HepG2 (cell line): ENCODE measurements at regions not wholly inside any gene's neighbourhood (a gene's known extent, or its start where the extent isn't known, plus 50 kb on each side); places are given as distances from the start of the nearest gene placed in this dataset.

Experiments used
- ATAC-seq: fragments of 200-7000 bp; cut with Tn5 transposase; 3 replicates; pipeline ENCODE4 v1.9.1; 2020; ENCODE audit warnings: mild to moderate bottlenecking, moderate library complexity
- BruUV-seq: library from RNA; stranded (reverse); fragments of 400-500 nt; replicated peaks from 2 replicates; lab custom pipeline; 2021; lab: Mats Ljungman, UMichigan
- CTCF ChIA-PET: fragments of 300-600 bp; formaldehyde crosslinking; extraction: SDS; loops from one replicate; lab custom pipeline; 2021; ENCODE audit warnings: low total read pairs, inconsistent platforms, low intra/inter-chr PET ratio; lab: Yijun Ruan, JAX
- POLR2A ChIA-PET: fragments of 350-600 bp; sonication (Branson Sonifier 250); formaldehyde crosslinking; loops from one replicate; lab custom pipeline; 2020; ENCODE audit warnings: antibody characterized with exemption, inconsistent platforms; lab: Yijun Ruan, JAX
- DNase-seq: peaks from one replicate; pipeline ENCODE4 v3.0.0-alpha.2; 2015; ENCODE audit warnings: low spot score
- FAIRE-seq: peaks from 3 replicates; lab custom pipeline; 2011; peaks lifted over from hg19 to GRCh38; lab: Jason Lieb, UNC
- H2AFZ ChIP-seq: one replicate; pipeline ENCODE4 v1.6.1; 2011; ENCODE audit warnings: low read length, inconsistent platforms
- H3K27ac ChIP-seq: fragments of 300-600 bp; 3 replicates; pipeline ENCODE4 v1.8.0; 2011; ENCODE audit warnings: mixed run types, mild to moderate bottlenecking, mixed read lengths, low read length, inconsistent platforms; ENCODE audit not compliant: insufficient read depth; ENCODE audit errors: extremely low read length
- H3K27me3 ChIP-seq, 2 experiments: fragments of 200-600 bp in 1 of 2; 2 replicates in 1 of 2; 3 replicates in 1 of 2; pipeline versions ENCODE4 v1.6.0 to v1.8.0; 2011; ENCODE audit warnings: low read length in 2 of 2, mild to moderate bottlenecking in 2 of 2, moderate library complexity in 2 of 2, inconsistent platforms in 1 of 2; ENCODE audit not compliant: insufficient read depth in 2 of 2, control insufficient read depth in 1 of 2
- H3K36me3 ChIP-seq, 2 experiments: fragments of 200-600 bp in 1 of 2; replicated peaks in 1 of 2; 2 replicates in 1 of 2; 3 replicates in 1 of 2; pipeline versions ENCODE4 v1.5.1 to v1.8.0; 2011; ENCODE audit warnings: low read length in 2 of 2, inconsistent platforms in 1 of 2; ENCODE audit not compliant: insufficient read depth in 2 of 2, control insufficient read depth in 1 of 2
- H3K4me1 ChIP-seq: 2 replicates; pipeline ENCODE4 v1.5.1; 2012; ENCODE audit warnings: low read length, inconsistent platforms; ENCODE audit not compliant: insufficient read depth
- H3K4me2 ChIP-seq: 2 replicates; pipeline ENCODE4 v1.6.0; 2011; ENCODE audit warnings: low read depth, low read length, inconsistent platforms
- H3K4me3 ChIP-seq, 3 experiments: fragments of 200-600 bp in 1 of 3; sonication (generic), shearing (Covaris generic) in 1 of 3; replicated peaks in 1 of 3; 2 replicates each; pipeline ENCODE4 v1.5.1; 2011 to 2016; ENCODE audit warnings: low read length in 3 of 3, inconsistent platforms in 2 of 3, low read depth in 2 of 3, mild to moderate bottlenecking in 2 of 3, control low read depth in 1 of 3, mixed read lengths in 1 of 3; ENCODE audit not compliant: insufficient read depth in 1 of 3
- H3K79me2 ChIP-seq: one replicate; pipeline ENCODE4 v1.6.1; 2011; ENCODE audit warnings: low read length, inconsistent platforms; ENCODE audit not compliant: insufficient read depth
- H3K9ac ChIP-seq: 2 replicates; pipeline ENCODE4 v1.6.0; 2011; ENCODE audit warnings: mild to moderate bottlenecking, low read depth, low read length, inconsistent platforms; ENCODE audit not compliant: insufficient read depth
- H3K9me3 ChIP-seq: 2 replicates; pipeline ENCODE4 v1.5.1; 2012; ENCODE audit warnings: mild to moderate bottlenecking, low read length
- H4K20me1 ChIP-seq: 2 replicates; pipeline ENCODE4 v1.6.0; 2011; ENCODE audit warnings: inconsistent platforms, mild to moderate bottlenecking, low read length, moderate library complexity; ENCODE audit not compliant: insufficient read depth
- IKZF4 ChIP-seq: sonication (generic); formaldehyde crosslinking; IDR thresholded peaks from 2 replicates; pipeline ENCODE4 v1.5.1; 2020; ENCODE audit warnings: borderline replicate concordance, mild to moderate bottlenecking, low read depth, missing genetic modification reagents; ENCODE audit errors: not compliant biosample characterization
- MZF1 ChIP-seq: sonication (generic); formaldehyde crosslinking; IDR thresholded peaks from 2 replicates; pipeline ENCODE4 v1.8.1; 2023; ENCODE audit warnings: mild to moderate bottlenecking, missing genetic modification reagents, borderline replicate concordance
- NBN ChIP-seq: fragments of 450-650 bp; conservative IDR thresholded peaks from 2 replicates; pipeline ENCODE4 v1.6.1; 2017
- ZNF34 ChIP-seq: sonication (generic); formaldehyde crosslinking; IDR thresholded peaks from 2 replicates; pipeline ENCODE4 v1.4.0; 2020; ENCODE audit warnings: mild to moderate bottlenecking, missing genetic modification reagents, borderline replicate concordance
- WGBS: methylation state at CpG from one replicate; pipeline ENCODE4 v1.1.6; 2017; ENCODE audit warnings: low lambda C conversion rate; 5-methylcytosine and 5-hydroxymethylcytosine counted together
- in situ Hi-C: cut with HindIII; loops from 2 replicates; pipeline ENCODE4 v1.10.0; 2017; ENCODE audit warnings: low pct_unique_long_range_greater_than_20kb; ENCODE audit not compliant: extremely low pct_ligation_motif_present
- intact Hi-C: fragments of 100-400 bp; cut with micrococcal nuclease; formaldehyde crosslinking; loops from one replicate; pipeline ENCODE4 v1.10.0; 2022; ENCODE audit not compliant: unreplicated experiment
- TF ChIP-seq, protein P1 (sequence below): sonication (generic); formaldehyde crosslinking; IDR thresholded peaks from 2 replicates; pipeline ENCODE4 v1.4.0; 2020; ENCODE audit warnings: missing genetic modification reagents

- H3K79me2 ChIP-seq, result no peaks in the 10 kb centered on the region
- H3K9me3 ChIP-seq, result no peaks in the 10 kb centered on the region
- H3K36me3 ChIP-seq, result no peaks in the 10 kb centered on the region
- no peak overlapping the region for H3K4me2 ChIP-seq
- no peak overlapping the region for H3K9ac ChIP-seq
- H3K27me3 ChIP-seq, result no peaks in the 10 kb centered on the region
- H3K4me3 ChIP-seq, result no peak overlapping the region
- DNase-seq (no peak), ATAC-seq (no peak), FAIRE-seq (no peak)
- POLR2A ChIA-PET, result no interaction called here
- BruUV-seq, result no TSS peak
- WGBS, result 5% methylated on average over 10 of the region's 10 CpGs
- in situ Hi-C loops (no loop called here), intact Hi-C loops (no loop called here)
- H4K20me1 ChIP-seq, result no peaks in the 10 kb centered on the region
- TF ChIP-seq NBN (no peak), IKZF4 (CRISPR knock-in tag) (no peak), ZNF34 (no peak), MZF1 (no peak)
- TF ChIP-seq, protein P1, sequence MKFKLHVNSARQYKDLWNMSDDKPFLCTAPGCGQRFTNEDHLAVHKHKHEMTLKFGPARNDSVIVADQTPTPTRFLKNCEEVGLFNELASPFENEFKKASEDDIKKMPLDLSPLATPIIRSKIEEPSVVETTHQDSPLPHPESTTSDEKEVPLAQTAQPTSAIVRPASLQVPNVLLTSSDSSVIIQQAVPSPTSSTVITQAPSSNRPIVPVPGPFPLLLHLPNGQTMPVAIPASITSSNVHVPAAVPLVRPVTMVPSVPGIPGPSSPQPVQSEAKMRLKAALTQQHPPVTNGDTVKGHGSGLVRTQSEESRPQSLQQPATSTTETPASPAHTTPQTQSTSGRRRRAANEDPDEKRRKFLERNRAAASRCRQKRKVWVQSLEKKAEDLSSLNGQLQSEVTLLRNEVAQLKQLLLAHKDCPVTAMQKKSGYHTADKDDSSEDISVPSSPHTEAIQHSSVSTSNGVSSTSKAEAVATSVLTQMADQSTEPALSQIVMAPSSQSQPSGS (CRISPR knock-in tag), result no peak
- H3K27ac ChIP-seq, result no peak overlapping the region
- H2AFZ ChIP-seq, result no peak overlapping the region
- CTCF ChIA-PET, result no interaction called here
- no peaks in the 10 kb centered on the region for H3K4me1 ChIP-seq
Measured at GRCh38 chr7:21044913-21045568, 258.4 kb upstream of the SP8 start.

- no TSS peak for BruUV-seq
- Histone ChIP-seq H3K36me3 (no peaks in the 10 kb centered on the region), H3K4me1 (no peaks in the 10 kb centered on the region), H3K79me2 (no peaks in the 10 kb centered on the region), H4K20me1 (no peaks in the 10 kb centered on the region), H3K27ac (no peak overlapping the region), H3K9me3 (no peaks in the 10 kb centered on the region), H3K27me3 (no peaks in the 10 kb centered on the region), H2AFZ (no peak overlapping the region), H3K4me2 (no peak overlapping the region), H3K9ac (no peak overlapping the region), H3K4me3 (no peak overlapping the region)
- FAIRE-seq, result no peak
- in situ Hi-C loops (no loop called here), intact Hi-C loops (no loop called here)
- DNase-seq, result no peak
- TF ChIP-seq IKZF4 (CRISPR knock-in tag), result no peak
- CTCF ChIA-PET, result no interaction called here
- no peak for ATAC-seq
- WGBS, result 3% methylated on average over 3 of the region's 3 CpGs
- POLR2A ChIA-PET, result no interaction called here
Measured at GRCh38 chr7:21051865-21052264, 265.2 kb upstream of the SP8 start.
